UCSD-AML1 (cell line): ENCODE measurements at regions not wholly inside any gene's neighbourhood (a gene's known extent, or its start where the extent isn't known, plus 50 kb on each side); places are given as distances from the start of the nearest gene placed in this dataset.
"Not testable (repeated sequence)": the region's sequence is repeated elsewhere in the genome, so short reads cannot be mapped to it uniquely, and the experiment has no call there.

Experiments used
- DNase-seq: peaks from one replicate; lab custom pipeline; 2025; ENCODE audit not compliant: unreplicated experiment; lab: John Stamatoyannopoulos, UW

- no peak for DNase-seq
These were observed 101.4 kb downstream of the TNFRSF13B start for GRCh38 chr17:16870253-16871245.

GRCh38 chr17:16869531-16870252 is 102.2 kb downstream of the TNFRSF13B start:
- not testable (repeated sequence) for DNase-seq

GRCh38 chr17:16868616-16869015 is 103.3 kb downstream of the TNFRSF13B start:
- DNase-seq, result not testable (repeated sequence)

- not testable (repeated sequence) for DNase-seq
These were observed 104.4 kb downstream of the TNFRSF13B start for GRCh38 chr17:16867545-16867944.

DNA sequence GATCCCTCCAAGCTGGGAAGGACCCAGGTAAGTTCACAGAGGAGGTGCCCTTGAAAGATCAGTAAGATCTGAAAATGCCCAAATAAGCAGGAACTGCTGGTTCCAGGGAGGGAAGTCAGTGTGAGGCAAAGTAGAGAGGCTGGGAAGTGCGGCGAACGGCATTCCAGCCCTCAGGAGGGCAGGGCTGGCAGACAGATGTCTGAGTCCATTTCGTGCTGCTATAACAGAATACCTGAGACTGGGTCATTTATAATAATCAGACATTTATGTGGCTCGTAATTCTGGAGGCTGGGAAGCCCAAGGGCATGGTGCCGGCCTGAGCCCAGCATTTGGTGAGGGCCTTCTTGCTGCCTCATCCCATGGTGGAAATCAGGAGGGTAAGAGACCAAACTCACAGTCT is 105.1 kb downstream of the TNFRSF13B start:
- not testable (repeated sequence) for DNase-seq

DNA sequence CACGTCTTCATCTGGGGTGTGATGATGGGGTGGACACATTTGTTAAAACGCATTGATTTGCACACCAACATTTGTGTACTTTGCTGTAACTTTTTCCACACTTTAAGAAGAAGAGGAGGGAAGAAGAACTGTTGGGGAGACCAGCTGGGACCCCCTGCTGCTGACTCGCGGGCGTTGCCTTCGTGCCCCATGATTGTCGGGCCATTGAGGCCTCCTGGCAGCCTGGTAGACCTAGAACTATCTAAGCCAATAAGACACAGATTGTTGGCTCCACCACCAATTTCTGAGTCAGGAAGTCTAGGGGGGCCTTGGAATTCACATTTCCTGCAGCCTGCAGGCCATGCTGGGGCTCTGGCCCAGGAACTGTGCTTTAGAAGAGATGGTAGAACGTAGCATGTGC is 105.5 kb downstream of the TNFRSF13B start:
- no peak for DNase-seq

DNA sequence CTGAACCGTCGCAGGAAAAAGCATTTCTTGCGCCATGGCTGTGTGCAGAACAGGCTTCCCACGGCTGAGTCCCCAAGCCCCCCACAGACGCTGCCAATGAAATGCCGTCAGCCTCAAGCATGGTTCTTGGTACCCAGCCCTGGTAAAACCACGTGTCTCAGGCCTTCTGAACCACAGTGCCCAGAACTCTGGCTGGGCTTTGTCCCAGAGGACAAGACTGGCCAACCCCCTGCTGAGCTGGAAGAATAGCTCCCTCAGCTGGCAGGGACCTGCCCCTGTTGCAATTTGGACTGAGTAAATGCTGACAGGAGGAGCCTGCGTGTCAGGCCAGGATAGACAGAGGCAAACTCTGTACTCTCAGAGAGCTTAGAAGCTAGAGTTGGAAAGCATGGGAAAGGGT is 106.2 kb downstream of the TNFRSF13B start:
- DNase-seq, result not testable (repeated sequence)

GRCh38 chr17:16865077-16865613 is 106.8 kb downstream of the TNFRSF13B start:
- not testable (repeated sequence) for DNase-seq

DNA sequence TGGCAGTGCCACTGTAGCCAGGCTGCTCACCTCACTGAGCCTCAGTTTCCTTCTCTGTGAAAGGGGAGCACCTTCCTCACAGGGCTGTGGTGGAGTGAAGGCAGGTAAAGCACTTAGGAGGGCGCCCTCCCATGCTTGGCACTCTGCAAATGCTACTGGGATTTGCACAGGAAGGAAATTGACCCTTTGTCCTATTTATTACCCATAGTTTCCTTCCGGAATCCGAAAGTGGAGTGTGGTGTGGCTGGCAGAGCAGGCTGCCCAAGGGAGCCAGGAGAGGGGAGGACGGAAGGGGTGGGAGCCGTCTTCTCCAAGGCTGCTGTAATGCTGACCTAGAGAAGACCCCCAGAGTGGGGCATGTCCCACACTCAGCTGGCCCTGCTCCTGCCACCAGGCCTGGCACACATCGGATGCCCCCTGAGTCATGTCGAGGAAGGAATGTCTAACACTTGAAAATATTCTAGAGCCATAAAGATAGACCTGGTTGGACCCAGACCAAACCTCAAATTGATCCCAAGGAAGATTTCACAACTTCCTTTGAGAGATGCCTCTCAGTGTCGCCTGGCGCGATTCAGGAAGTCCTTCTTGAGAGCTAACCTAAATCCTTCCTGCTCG is 107.3 kb downstream of the TNFRSF13B start:
- not testable (repeated sequence) for DNase-seq

DNA sequence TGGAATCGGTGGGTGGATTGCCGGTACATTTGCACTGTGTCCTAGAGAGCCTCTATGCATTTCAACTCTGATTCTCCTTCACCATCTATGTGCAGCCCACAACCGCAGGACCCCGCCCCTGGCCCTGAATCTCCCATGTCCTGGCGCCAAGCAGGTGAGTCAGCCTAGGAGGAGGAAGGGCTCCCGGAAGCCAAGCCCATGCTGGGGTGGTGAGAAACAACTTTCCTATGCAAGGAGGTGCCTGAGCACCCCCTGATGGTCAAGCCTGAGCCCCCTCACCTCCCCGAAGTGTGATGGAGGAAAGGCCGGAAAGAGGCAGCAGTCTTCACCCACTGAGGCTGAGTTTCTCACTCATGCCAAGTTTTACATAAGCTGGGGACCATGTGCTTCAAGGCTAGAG is 110.8 kb downstream of the TNFRSF13B start:
- DNase-seq, result not testable (repeated sequence)

DNA sequence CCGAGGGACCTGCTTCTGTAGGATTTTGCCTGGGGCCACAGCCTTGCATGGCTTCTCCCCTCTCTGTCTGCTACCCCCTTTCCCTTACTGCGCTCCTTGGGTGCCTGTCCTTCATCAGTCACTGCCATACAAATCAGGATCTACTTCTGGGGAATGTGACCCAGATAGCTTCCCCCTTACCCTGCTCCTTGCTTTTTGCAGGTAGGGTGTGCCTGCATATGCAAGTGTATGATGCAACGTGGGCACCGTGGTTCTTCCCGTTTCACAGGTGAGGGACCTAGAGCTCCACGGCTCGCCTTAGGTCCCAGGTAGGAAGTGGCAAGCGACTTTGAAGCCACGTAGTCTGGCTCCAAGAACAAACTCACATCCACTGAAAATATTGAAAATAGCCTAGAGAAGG is 111.5 kb downstream of the TNFRSF13B start:
- not testable (repeated sequence) for DNase-seq

DNA sequence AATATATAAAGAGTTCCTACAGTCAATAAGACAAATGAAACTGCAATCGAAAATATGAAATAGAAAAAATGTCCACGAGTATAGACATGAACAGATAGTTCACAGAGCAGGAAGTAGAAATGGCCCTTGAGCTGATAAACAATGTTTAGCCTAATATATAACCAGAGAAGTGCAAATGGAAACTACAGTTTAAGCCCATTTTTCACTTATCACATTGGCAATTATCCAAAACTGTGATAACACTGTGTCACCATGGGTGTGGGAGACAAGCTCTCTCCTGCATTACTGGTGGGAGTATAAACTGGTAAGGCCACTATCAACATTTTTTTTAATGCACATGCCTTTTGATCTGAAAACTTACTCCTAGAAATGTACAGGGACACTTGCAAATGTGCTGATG is 112.4 kb downstream of the TNFRSF13B start:
- not testable (repeated sequence) for DNase-seq

DNA sequence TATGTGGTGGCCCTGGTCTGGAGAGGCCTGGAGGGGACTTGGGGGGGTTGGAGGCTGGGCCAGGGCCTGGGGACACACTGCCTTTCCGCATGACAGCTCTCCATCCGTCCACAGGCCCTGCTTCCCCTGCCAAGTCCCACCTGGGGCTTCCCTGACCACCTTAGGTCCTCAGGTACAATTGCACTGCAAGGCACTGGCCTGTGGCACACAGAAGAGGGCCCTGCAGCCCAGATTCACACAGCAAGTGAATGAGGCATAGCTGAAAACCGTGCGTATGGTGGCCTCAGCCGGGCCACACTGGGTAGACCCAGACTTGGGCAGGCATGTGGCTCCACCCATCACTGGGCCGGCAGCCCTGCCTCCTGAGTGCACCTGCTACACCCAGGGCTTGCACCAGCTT is 114.2 kb downstream of the TNFRSF13B start:
- not testable (repeated sequence) for DNase-seq

GRCh38 chr17:16856846-16857245 is 115.1 kb downstream of the TNFRSF13B start:
- DNase-seq, result not testable (repeated sequence)

DNA sequence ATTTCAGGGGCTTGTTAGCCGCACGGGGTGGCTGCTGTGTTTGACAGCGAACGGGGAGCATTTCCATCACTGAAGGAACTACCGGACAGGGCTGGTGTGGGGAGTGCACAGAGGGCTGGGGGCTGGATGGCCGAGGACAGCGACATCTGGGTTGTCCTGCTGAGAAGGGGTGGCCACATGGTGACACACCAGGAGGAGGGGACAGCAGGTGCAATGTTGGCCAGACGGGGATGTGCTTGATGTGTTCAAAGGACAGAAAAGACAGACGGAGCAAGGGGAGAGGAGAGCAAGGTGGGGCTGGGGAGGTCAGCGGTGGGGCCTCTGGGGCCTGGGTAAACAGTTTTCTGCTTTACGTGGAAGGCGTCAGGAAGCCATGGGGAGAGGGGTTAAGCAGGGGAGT is 115.7 kb downstream of the TNFRSF13B start:
- not testable (repeated sequence) for DNase-seq

- not testable (repeated sequence) for DNase-seq
These were observed 117.3 kb downstream of the TNFRSF13B start for GRCh38 chr17:16854636-16855035.

DNA sequence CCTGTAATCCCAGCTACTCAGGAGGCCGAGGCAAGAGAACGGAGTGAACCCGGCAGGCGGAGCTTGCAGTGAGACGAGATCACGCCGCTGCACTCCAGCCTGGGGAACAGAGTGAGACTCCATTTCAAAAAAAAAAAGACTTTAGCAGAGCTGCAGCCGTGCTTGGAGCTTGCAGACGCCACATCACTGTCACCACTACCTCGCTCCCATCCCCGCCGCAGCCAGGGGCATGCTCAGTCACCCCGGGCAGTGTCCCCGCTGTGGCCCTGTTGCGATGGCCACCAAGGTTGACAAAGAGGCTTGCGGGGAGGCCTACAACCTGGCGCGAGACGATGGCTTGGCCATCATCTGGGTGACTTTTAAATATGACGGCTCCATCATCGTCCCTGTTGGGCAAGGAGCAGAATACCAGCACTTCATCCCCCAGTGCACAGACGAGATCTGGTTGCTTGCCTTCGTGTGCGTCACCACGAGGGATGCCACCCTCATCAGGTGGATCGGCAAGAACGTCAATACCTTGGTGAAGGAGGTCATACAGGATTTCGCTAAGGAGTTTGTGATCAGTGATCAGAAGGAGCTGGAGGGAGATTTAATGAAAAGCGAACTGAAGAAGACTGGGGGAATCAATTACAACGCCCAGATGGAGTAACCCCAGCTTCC is 118.1 kb downstream of the TNFRSF13B start:
- DNase-seq, result no peak

DNA sequence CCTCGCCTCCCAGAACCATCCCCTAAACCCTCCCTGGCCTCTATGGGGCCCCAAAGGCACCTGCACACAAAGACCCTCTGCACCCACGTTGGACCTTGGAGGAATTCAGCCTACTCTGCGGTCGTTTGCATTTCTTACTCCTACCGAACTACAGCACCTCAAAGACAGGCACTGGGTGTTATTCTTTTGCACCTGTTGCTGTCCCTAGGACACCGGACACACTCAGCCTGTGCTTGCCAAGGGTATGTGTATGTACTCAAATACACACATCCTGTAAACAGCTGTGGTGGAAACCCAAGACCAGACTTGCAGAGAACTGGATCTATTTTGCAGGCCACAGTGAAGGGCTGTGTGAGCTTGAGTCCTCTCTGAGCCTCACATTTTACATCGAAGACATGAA is 122.1 kb downstream of the TNFRSF13B start:
- DNase-seq, result not testable (repeated sequence)

DNA sequence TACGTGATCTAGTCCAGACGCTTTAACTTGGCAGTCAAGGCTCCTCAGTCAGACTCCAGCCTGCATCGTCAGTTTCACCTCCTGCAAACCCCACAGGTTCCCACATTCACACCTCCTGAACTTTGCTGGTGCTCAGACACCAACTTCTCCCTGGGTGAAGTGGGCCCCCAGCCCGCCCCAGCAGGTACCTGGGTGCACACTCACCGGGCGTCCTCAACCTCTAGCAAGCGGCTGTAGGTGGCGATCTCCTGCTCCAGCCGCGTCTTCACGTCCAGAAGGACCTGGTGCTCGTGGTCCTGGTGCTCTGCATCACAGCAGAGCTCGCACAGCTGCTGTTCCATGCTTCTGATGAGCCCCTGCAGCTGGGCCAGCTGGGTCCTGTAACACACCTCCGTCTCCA is 122.9 kb downstream of the TNFRSF13B start:
- DNase-seq, result not testable (repeated sequence)

- DNase-seq, result not testable (repeated sequence)
These were observed 126.8 kb downstream of the TNFRSF13B start for GRCh38 chr17:16845098-16845497.
